HG02840 (cell line): ENCODE measurements at regions not wholly inside any gene's neighbourhood (a gene's known extent, or its start where the extent isn't known, plus 50 kb on each side); places are given as distances from the start of the nearest gene placed in this dataset.

Source experiments
- ATAC-seq: cut with Tn5 transposase; IDR thresholded peaks from one replicate; pipeline ENCODE4 v1.9.1; 2021; ENCODE audit warnings: mild to moderate bottlenecking, moderate library complexity, moderate number of reproducible peaks; ENCODE audit not compliant: unreplicated experiment, low FRiP score

GRCh38 chr18:78927616-78928015 lies 52.0 kb upstream of the SALL3 start:
- no peak for ATAC-seq

- no peak for ATAC-seq
Observed at GRCh38 chr18:78928076-78928475, 51.5 kb upstream of the SALL3 start.

GRCh38 chr18:78929516-78929915 lies 50.1 kb upstream of the SALL3 start:
- no peak for ATAC-seq
